ENCODE measurements at regions not wholly inside any gene's neighbourhood (a gene's known extent, or its start where the extent isn't known, plus 50 kb on each side); places are given as distances from the start of the nearest gene placed in this dataset.
"Not testable (repeated sequence)": the region's sequence is repeated elsewhere in the genome, so short reads cannot be mapped to it uniquely, and the experiment has no call there.

DNA sequence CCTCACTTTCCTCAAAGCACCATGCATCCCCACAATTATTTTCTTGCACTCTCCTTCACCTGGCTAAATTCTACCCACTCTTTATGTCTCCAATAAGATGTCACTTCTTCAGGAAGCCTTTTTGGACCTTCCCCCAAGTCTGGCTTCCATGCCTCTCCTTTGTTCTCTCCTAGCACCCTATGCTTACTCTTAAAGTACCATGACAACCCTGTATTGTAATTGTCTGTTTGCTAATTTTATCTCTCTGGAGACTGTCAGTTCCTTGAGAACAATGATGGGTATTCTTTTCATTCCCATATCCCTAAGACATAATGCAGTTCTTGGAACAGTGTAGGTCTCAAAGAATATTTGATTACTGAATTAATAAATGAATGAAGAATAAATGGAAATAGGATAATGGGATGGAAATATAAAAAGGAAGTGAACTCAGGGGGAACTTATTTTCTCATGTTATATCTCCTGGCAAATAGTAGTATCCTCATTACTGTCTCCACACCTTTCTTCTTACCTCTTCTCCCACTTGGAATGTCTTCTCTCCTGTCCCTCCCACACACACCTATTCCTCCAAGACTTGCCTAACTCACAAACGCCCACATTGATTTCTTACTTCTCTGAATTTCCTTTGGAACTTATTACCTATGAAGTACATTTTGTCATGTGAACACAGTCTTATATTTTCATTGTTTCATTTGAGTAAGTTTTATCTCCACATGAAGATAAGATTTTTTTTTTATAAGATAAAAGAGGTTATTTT is 499.1 kb downstream of the NFIB start:
- DNase-seq (ENCODE audit: low spot score) = no peak

DNA sequence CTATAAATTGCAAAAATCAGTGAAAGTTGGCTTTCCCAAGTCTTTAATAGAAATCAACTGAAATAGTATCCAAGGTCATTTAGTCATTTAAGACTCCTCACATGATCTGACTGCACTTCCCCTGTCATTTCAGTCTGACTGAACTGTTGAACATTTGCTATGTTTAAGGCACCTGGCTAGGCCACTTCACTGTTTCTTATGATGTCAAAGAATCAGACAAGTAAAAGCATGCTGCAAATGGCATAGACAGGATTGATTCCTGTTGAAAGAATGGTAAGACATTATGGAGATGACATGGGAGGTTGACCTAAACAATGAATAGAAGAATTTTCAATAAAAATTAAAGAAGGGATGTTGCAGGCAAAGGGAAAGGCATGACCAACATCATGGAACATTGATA is 502.1 kb downstream of the NFIB start:
- DNase-seq (ENCODE audit: low spot score) = no peak

DNA sequence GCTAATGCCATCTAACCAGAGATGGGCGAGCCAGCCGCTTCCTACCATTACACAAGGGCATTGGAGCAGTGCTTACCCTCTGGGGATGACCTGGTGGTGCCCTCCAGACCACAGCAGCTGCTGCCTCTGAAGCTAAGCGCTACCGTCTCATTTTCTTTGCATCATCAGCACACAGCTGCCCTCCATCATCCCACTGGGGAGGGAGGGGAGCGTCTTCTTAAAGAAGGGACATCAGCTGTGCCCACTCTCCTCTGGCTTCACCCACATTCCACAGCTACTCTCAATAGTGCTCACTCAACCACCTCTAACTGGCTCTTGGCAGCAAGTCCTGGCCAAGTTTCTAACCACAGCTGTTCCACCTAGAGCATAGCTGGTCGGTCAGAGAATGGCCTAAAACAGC is 503.4 kb downstream of the NFIB start:
- no peak for DNase-seq (ENCODE audit: low spot score)

DNA sequence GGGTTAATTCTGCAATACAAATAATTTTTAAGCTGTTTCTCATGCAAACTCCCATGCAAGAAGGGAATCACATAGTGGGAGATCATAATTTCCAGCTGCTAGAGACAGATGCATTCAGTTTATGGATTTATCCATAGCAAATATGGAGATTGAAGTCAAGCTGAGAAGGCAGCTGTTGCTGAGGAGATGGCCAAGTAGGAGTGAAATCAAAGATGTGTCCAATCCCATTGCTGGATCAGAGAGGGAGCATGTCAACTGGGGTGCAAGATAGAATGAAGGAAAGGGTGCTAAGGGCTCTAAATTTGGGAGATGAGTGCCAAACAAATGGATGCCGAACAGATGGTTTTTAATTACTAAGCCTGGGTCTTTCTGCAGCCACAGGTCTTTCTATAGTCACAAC is 504.5 kb downstream of the NFIB start:
- no peak for DNase-seq (ENCODE audit: low spot score)

DNA sequence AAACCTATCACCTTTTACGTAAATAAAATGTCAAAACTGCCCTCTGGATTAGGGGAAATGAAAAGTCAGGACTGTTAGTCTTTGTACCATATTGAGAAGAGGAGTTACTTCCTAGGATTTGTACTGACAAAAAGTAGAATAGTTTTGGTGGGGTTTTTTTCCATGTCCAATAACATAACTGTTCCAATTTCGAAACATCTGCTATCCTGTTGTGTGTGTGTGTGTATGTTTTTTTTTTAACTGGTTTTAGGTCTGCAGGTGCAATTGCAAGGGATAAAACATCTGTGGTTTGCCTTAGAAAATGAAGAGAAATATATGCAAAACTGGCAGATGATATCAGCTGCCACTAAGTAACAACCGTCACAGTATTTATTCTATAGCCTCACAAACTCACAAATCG is 506.8 kb downstream of the NFIB start:
- DNase-seq (ENCODE audit: low spot score) = no peak

DNA sequence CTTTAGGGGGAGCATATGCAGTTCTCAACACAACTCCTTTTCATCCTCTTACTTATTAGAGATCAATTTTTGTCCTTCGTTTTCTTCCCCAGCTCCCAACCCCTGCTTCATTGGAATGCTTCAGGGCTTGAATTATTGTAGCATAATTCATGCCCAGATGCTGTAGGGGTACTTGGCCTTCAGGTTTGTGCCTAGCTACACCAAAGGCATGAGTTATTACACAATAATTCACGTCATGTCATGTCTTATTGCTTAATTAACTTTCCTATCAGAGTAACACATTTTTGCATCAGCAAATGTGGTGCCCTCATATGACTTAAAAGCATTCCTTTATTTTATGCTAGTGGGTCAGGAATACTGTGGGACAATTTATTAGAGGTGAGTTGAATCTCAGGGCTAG is 507.2 kb downstream of the NFIB start:
- DNase-seq (ENCODE audit: low spot score) = no peak

DNA sequence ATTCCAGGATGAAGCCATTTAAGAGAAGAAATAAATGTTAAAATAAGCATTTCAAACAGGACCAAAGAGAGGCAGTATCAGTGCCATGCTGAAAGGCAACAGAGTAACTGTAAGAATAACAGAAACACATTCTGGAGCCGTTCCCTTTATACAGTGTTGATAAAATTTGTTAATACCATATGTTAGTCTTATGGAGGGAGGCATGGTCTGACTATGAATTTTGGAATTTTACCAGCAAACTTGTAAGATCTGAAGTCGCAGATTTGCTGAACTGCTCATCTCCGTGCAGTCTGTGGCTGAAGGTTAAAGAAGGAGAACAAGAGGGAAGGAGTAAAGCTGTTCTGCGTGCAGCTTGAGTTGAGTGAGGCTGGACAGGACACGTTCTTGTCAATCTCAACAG is 508.4 kb downstream of the NFIB start:
- DNase-seq (ENCODE audit: low spot score) = no peak

DNA sequence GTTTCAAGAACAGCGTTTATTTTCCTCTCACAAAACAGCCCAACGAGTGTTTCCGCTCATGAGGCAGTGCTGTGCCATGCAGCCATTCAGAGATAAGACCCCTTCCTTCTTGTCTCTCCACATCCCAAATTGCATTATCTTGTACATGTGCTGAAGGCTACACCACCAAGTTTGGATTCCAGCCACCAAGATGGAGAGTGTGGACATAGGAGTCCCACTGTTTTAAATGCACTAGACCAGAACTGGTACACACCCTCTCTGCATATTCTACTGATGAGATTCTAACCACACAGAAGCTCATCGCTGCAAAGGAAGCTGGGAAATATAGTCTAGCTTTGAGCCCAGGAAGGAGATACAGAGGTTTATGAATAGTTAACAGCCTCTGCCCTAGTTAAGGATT is 509.4 kb downstream of the NFIB start:
- no peak for DNase-seq (ENCODE audit: low spot score)

DNA sequence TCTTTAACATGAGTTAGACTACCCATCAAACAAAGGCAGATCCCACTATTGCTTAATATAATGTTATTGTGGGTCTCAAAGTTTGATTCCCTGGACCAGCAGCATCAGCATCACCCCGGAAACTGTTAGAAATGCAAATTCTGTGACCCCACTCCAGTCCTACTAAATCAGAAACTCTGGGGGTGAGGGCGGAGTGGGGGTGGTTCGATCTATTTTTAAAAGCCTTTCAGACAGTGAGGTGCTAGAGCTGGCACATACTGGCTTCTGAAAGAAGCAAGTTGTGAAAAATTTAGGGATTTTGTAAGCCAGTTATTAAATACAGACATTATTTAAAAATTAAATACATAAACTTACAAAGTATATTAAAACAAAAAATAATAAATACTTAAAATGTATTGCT is 513.2 kb downstream of the NFIB start:
- no peak for DNase-seq (ENCODE audit: low spot score)

DNA sequence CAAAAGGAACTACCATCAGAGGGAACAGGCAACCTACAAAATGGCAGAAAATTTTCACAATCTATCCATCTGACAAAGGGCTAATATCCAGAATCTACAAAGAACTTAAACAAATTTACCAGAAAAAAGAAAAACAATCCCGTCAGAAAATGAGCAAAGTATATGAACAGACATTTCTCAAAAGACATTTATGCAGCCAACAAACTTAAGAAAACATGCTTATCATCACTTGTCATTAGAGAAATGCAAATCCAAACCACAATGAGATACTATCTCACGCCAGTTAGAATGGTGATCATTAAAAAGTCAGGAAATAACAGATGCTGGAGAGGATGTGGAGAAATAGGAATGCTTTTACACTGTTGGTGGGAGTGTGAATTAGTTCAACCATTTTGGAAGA is 516.2 kb downstream of the NFIB start:
- DNase-seq (ENCODE audit: low spot score) = not testable (repeated sequence)

DNA sequence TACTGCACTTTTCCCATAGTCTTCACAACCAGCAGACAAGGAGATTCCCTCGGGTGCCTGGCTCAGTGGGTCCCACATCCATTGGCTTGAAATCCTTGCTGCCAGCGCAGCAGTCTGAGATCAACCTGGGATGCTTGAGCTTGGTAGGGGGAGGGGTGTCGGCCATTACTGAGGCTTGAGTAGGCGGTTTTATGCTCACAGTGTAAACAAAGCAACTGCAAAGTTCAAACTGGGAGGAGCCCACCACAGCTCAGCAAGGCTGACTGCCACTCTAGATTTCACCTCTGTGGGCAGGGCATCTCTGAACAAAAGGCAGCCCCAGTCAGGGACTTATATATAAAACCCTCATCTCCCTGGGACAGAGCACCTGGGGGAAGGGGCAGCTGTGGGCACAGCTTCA is 512.3 kb upstream of the MPDZ start:
- DNase-seq (ENCODE audit: low spot score) = no peak

DNA sequence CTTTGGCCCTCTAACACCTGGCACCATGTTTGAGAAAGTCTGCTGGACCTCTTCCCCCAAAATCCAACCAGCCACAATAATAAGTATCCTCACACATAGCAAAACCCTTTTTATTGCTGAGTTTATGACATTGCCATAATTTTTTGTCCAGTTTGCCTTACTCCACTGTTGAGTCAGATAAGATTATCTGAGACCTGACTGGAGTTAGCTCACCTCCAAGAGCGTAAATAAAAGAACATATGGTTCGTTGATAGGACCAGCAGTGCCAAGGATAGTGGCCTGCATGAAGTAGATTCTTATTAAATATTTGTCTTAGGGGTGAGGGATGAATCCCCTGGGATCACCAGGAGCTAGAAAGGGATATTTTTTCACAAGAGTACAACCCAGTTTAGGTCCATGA is 510.6 kb upstream of the MPDZ start:
- no peak for DNase-seq (ENCODE audit: low spot score)

DNA sequence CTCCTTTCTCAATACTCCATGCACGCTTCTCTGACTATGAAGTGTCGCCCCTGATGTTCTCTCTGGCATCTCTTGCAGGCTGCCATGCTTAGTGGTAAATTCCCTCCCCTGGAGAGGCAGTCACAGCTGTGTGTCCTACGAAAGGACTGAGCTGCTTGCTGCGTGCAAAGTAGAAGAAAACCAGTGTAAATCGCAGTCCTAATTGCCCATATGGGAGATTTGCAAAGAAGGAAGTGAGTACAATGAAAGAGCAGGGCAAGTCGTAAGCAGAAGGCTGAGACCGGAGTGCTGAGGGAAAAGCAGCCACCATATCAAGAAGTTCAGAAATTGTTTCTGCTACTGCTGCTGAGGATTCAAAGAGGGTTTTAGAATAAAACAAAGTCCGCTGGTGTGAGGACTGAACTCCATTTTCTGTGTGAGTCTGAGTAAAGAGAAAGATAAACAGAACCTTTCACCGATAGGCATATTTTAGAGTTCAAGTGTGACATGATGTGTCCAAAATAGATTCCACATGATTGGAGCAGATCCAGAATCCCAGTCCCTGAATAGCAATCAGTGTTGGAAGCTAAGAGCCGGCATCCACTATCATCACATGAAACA is 507.8 kb upstream of the MPDZ start:
- no peak for DNase-seq (ENCODE audit: low spot score)

DNA sequence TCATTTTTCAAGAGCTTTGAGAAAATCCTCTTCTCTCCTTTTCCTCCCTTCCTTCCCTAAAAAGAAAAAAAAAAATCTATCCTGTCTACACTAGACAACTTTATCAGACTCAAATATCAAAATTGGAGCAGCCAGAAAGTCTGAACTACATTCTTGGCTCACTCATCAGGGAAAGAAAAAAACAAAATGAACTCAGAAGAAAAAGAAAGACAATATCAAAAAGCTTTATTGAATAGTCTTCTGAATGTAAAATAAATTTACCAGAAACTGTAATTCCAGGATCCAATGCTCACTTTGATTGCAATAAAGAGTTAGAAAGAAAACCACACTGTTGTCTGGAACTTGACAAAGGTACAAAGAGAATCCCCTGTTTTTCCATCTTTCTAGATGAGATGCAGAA is 507.2 kb upstream of the MPDZ start:
- DNase-seq (ENCODE audit: low spot score) = no peak

DNA sequence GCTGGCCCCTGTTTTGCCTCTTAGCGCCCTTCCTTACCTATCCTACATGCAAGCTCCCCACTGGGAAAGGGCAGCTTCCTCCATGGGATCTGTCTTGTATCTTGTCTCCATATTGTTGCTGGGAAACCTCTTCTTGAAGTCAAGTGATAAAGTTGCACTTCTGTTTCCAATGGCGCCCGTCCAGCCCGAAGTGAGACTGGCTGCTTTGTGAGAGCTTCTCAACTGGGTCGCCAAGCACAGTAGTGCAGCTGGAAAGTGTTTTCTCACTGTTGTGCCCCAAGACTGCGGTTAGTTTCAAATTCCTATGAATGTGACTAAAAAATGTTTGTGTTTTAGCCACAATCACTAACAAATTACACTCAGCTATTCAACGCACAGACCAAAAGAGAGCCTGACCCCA is 506.6 kb upstream of the MPDZ start:
- no peak for DNase-seq (ENCODE audit: low spot score)

DNA sequence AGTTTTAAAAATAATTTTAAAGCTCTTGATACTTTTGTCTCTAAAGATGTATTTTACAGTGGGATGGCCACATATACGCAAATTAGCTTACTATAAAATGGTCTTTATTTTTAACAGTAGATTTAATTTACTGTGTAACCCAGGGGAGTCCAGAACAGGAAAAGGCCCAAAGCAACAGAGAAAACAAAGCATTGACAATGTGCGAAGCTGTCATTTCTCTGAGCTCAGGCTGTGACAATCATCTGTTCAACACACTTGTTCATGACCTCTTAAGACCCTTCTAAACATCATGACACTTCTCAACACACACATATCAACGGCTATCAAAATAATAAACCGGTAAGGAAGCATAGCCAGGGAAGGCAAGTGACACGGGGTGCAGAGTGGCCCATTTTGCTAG is 499.6 kb upstream of the MPDZ start:
- DNase-seq (ENCODE audit: low spot score) = no peak

DNA sequence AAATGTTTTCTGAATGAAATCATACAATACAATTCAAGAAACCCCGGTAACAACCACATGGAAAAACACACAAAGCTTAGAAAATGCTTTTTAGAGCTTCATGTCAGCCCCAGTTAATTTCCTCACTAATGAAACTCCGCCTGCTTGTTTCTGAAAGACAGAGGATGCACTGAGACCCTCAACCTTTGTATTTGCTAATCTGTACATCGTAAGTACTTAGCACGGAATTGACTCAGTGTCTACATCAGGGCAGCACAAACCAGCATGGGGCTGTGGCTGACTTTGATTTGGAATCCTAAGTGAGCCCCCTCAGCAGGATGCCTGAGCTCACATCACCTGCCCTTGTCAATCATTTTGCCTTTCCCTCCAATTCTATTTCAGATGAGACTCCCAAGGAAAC is 499.1 kb upstream of the MPDZ start:
- no peak for DNase-seq (ENCODE audit: low spot score)

DNA sequence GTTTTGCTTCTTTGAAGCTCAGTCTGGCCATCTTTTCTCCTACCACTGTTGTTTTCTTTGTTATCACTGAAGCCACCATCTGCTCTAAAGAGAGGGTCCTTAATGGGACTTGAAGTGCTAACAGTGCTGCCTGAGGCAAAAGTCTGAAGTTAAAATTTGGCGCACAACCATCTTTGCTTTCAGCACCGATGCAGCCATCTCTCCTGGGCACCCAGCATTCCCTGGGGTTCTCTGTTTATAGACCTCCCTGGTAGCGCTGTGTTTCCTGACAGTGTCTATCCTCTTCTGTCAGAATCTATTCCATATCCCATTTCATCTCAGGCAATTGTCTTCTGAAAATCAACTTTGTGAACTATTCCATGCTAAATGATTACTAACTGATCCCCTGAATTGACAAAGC is 491.5 kb upstream of the MPDZ start:
- no peak for DNase-seq (ENCODE audit: low spot score)

DNA sequence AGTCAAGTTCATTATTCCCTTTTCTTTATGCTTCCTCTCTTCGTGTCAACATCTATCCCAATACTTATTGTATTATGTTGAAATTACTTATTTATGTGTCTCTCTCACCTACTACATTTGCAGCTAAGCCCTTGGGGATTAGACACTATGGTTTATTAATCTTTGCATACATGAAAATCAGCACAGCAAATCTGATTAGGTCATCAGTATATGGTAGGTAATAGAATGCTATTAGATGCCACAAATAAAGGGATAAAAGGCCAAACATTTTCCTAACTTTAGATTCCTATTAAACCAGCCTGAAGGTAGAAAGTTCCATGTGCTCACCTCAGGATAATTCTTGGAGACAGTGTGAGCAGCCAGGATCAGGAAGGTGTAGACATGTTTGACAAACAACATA is 490.1 kb upstream of the MPDZ start:
- DNase-seq (ENCODE audit: low spot score) = no peak

DNA sequence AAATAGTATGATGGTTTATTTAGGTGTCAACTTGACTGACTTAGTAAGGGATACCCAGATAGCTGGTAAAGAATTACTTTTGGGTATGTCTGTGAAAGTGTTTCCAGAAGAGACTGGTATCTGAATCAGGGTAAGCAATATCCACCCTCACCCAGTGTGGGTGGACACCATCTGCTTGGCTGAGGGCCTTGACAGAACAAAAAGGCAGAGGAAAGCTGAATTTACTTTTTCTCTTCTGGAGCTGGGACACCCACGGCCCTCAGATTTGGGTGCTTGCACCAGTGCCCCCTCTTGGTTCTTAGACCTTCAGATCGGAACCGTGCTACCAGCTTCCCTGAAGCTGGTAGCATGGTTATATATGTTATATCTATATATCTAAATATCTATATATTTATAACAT is 489.5 kb upstream of the MPDZ start:
- DNase-seq (ENCODE audit: low spot score) = no peak

DNA sequence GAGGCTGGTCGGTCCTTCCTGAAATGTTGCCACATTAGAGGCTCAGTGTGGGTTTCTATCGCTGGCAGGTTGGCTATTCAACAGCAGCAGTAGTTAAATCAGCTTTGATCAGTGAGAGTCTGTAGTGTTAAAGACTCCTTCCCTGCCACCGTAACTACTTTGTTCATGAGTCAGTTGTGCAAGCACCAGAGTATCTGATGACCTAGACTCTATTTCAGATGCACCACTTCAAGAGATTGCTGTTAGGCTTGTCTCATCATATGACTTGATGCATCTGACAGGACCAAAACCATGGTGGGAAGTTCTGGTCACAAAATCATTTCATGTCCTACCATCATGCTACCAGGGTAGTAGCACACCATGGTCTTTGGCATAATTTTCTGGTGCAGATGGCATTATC is 482.7 kb upstream of the MPDZ start:
- DNase-seq (ENCODE audit: low spot score) = no peak

DNA sequence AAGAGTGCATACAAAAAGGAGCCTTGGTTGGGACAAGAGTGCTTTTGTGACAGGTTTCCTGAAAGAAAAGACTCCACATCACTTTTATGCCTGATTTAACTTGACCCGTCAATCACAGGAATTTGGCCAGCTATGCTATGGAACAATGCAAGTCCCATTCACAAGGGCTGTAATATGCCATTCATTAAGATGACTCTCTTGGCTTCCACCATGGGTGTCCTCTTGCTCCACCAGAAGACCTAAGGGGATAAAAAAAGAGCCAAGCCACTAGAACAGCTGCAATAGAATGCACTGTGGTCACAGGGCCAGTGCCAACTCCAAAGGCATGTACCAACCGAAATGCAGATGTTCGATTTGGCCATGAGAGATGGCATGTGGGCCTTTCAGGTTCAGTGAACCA is 480.1 kb upstream of the MPDZ start:
- no peak for DNase-seq (ENCODE audit: low spot score)

DNA sequence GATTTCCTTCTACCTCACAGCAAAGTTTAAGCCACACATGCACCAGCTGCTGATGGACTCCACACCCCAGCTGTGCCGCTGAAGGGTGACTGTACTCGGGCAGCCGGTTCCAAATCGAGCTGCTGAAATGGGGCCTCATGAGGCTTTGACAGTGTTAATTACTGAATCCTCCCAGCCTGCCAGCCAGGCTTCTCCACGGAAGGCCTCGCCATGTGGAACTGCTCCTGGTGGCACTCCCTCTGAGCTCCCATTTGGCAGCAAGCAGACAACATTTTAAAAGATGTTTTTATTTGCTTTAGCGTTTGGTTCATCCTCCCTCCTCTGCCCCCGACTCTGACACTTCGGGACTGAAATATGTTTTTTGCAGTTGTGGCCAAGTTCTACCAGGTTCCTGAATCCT is 479.4 kb upstream of the MPDZ start:
- DNase-seq (ENCODE audit: low spot score) = no peak

DNA sequence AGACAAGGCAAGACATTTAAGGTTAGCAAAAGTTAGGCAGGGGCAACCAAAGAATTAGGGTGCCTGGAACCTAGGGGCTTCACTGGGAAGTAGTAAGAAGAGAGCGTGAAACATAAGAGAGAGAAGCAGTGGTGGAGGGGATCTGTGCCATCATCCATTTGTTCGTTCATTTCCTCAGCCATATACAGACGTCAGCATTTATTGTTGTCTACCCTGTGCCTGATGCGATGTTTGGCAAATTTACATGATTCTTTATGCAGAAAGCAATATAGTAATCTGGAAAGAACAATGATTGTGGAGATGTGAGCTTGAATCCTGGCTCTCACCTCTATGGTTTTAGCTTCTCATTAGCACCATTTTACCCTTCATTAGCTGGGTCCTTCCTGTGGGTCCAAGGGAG is 477.5 kb upstream of the MPDZ start:
- no peak for DNase-seq (ENCODE audit: low spot score)

Measured in cerebellar cortex (tissue), 1 donor.